IMR-90 (cell line): ENCODE measurements at regions not wholly inside any gene's neighbourhood (a gene's known extent, or its start where the extent isn't known, plus 50 kb on each side); places are given as distances from the start of the nearest gene placed in this dataset.

ENCODE experiments used
- BHLHE40 ChIP-seq: fragments of 150-350 bp; IDR thresholded peaks from 2 replicates; pipeline ENCODE4 v1.6.1; 2016; ENCODE audit warnings: mild to moderate bottlenecking, low read depth, low read length
- CEBPB ChIP-seq: IDR thresholded peaks from 2 replicates; pipeline ENCODE4 v1.6.1; 2012; ENCODE audit warnings: low read depth, low read length, improper control_type of control experiment
- CHD1 ChIP-seq: IDR thresholded peaks from 2 replicates; pipeline ENCODE4 v1.6.1; 2012; ENCODE audit warnings: low read depth, low read length, improper control_type of control experiment
- CTCF ChIP-seq: conservative IDR thresholded peaks from 2 replicates; pipeline ENCODE4 v1.5.1; 2012; ENCODE audit warnings: mild to moderate bottlenecking, low read depth, low read length, improper control_type of control experiment
- FOS ChIP-seq: fragments of 150-350 bp; IDR thresholded peaks from 2 replicates; pipeline ENCODE4 v1.6.1; 2016; ENCODE audit warnings: low read depth, low read length
- MAFK ChIP-seq: IDR thresholded peaks from 2 replicates; pipeline ENCODE4 v1.6.1; 2012; ENCODE audit warnings: low read depth, low read length, improper control_type of control experiment
- MAZ ChIP-seq: IDR thresholded peaks from 2 replicates; pipeline ENCODE4 v1.6.1; 2012; ENCODE audit warnings: low read depth, mild to moderate bottlenecking, low read length, improper control_type of control experiment, moderate library complexity, borderline replicate concordance
- MXI1 ChIP-seq: IDR thresholded peaks from 2 replicates; pipeline ENCODE4 v1.6.1; 2012; ENCODE audit warnings: low read depth, mild to moderate bottlenecking, low read length, moderate library complexity, borderline replicate concordance
- NFE2L2 ChIP-seq: fragments of 150-350 bp; IDR thresholded peaks from 2 replicates; pipeline ENCODE4 v1.6.1; 2016; ENCODE audit warnings: low read depth, mild to moderate bottlenecking, low read length
- POLR2A ChIP-seq: IDR thresholded peaks from 2 replicates; pipeline ENCODE4 v1.6.1; 2012; ENCODE audit warnings: mild to moderate bottlenecking, low read depth, low read length
- RAD21 ChIP-seq: IDR thresholded peaks from 2 replicates; pipeline ENCODE4 v1.6.1; 2012; ENCODE audit warnings: low read length, improper control_type of control experiment
- RCOR1 ChIP-seq: IDR thresholded peaks from 2 replicates; pipeline ENCODE4 v1.6.1; 2012; ENCODE audit warnings: mild to moderate bottlenecking, low read length, improper control_type of control experiment; ENCODE audit not compliant: insufficient replicate concordance
- SMC3 ChIP-seq: fragments of 150-350 bp; IDR thresholded peaks from 2 replicates; pipeline ENCODE4 v1.6.1; 2016; ENCODE audit warnings: low read depth, mild to moderate bottlenecking, antibody characterized with exemption, low read length, moderate library complexity
- USF2 ChIP-seq: fragments of 150-350 bp; IDR thresholded peaks from 2 replicates; pipeline ENCODE4 v1.6.1; 2017; ENCODE audit warnings: mild to moderate bottlenecking, antibody characterized with exemption, low read length, low read depth

- TF ChIP-seq MAZ (no peak), CTCF (no peak), USF2 (no peak), POLR2A (no peak), BHLHE40 (no peak), SMC3 (no peak), CEBPB (no peak), MXI1 (no peak), CHD1 (no peak), RAD21 (no peak), RCOR1 (no peak), FOS (no peak), NFE2L2 (no peak), MAFK (no peak)
Measured at GRCh38 chr6:14738933-14739332, 506.9 kb upstream of the JARID2 start.
